Esophagus squamous epithelium (tissue), 5 donors: ENCODE measurements at regions not wholly inside any gene's neighbourhood (a gene's known extent, or its start where the extent isn't known, plus 50 kb on each side); places are given as distances from the start of the nearest gene placed in this dataset.
A peak's percentile ranks its signal among the peaks of the same experiment; 100 is the strongest.

Source experiments
- DNase-seq: peaks from one replicate; lab custom pipeline; 2025; lab: John Stamatoyannopoulos, UW
- H3K27ac ChIP-seq, 4 donors: fragments of 200-600 bp; sonication (generic); one replicate each; pipeline ENCODE4 v1.5.1; 2016 to 2019; ENCODE audit warnings: mild to moderate bottlenecking in 1 of 4
- H3K27me3 ChIP-seq, 4 donors: fragments of 200-600 bp; sonication (generic); 1 replicate in 3 of 4; 2 replicates in 1 of 4; pipeline versions ENCODE4 v1.5.1 to v1.6.0; 2017 to 2021; ENCODE audit warnings: antibody characterized with exemption in 1 of 4
- H3K36me3 ChIP-seq, 3 donors: fragments of 200-600 bp; sonication (generic); one replicate each; pipeline ENCODE4 v1.5.1; 2016 to 2019
- H3K4me1 ChIP-seq, 3 donors: fragments of 200-600 bp; sonication (generic); one replicate each; pipeline ENCODE4 v1.5.1; 2017 to 2019
- H3K4me3 ChIP-seq, 4 donors: fragments of 200-600 bp; sonication (generic); 1 replicate in 3 of 4; 2 replicates in 1 of 4; pipeline ENCODE4 v1.5.1; 2016 to 2019; ENCODE audit warnings: mild to moderate bottlenecking in 2 of 4, moderate library complexity in 1 of 4
- H3K9me3 ChIP-seq, 3 donors: fragments of 200-600 bp; sonication (generic); one replicate each; pipeline ENCODE4 v1.5.1; 2016 to 2019
- CTCF ChIP-seq, 6 experiments: fragments of 450-650 bp in 4 of 6; fragments of 200-600 bp in 2 of 6; sonication (generic) in 2 of 6; IDR thresholded peaks; one replicate each; pipeline ENCODE4 v1.5.1; 2016 to 2019; ENCODE audit warnings: antibody characterized with exemption in 6 of 6, mild to moderate bottlenecking in 4 of 6, moderate library complexity in 4 of 6
- POLR2A ChIP-seq, 4 donors: fragments of 450-650 bp; IDR thresholded peaks; one replicate each; pipeline ENCODE4 v1.6.1; 2017; ENCODE audit warnings: antibody characterized with exemption in 4 of 4, mild to moderate bottlenecking in 4 of 4, moderate library complexity in 3 of 4
- WGBS, 2 donors: methylation state at CpG; one replicate each; pipeline ENCODE4 v1.1.5; 2018; 5-methylcytosine and 5-hydroxymethylcytosine counted together
- intact Hi-C: fragments of 100-400 bp; cut with DNase I; formaldehyde crosslinking; loops from one replicate; pipeline ENCODE4 v1.15.0; 2022
- donor health status: DM: yes; HTN: yes; CAD: no.

- no peaks in the 10 kb centered on the region for H3K27me3 ChIP-seq
- 92% methylated on average over 4 of the region's 5 CpGs; no CpG with 5 or more reads in 1 of the 2 donors for WGBS, 2 donors
- no peaks in the 10 kb centered on the region for H3K36me3 ChIP-seq
- H3K27ac ChIP-seq = no peak overlapping the region
- TF ChIP-seq CTCF (IDR thresholded peaks at IDR 0.05) = no peak
- no peak for TF ChIP-seq POLR2A (IDR thresholded peaks at IDR 0.05)
- H3K4me1 ChIP-seq = peaks cover 0 to 40% (median 8%) of the 10 kb centered on the region in 3 donors
- H3K4me3 ChIP-seq = no peak overlapping the region
- no peak for DNase-seq
- H3K9me3 ChIP-seq = no peaks in the 10 kb centered on the region
- intact Hi-C loops = no loop called here
Measured at GRCh38 chr5:56492812-56493211, 259.7 kb upstream of the ANKRD55 start.

- TF ChIP-seq POLR2A (IDR thresholded peaks at IDR 0.05) (peak in 1 of 4 donors; percentile 23), CTCF (IDR thresholded peaks at IDR 0.05) (no peak)
- Histone ChIP-seq H3K27me3 (no peaks in the 10 kb centered on the region), H3K27ac (peak overlapping the region; percentile 72 to 85 (median 81)), H3K9me3 (no peaks in the 10 kb centered on the region), H3K36me3 (no peaks in the 10 kb centered on the region), H3K4me3 (no peak overlapping the region), H3K4me1 (peaks cover 0 to 40% (median 8%) of the 10 kb centered on the region in 3 donors)
- 33 to 45% methylated on average over 9 of the region's 9 CpGs for WGBS, 2 donors
- no peak for DNase-seq
- intact Hi-C loops = no loop called here
Measured at GRCh38 chr5:56490971-56491468, 257.9 kb upstream of the ANKRD55 start.

- DNase-seq = no peak
- H3K27ac ChIP-seq = no peak overlapping the region
- intact Hi-C loops = no loop called here
- no peaks in the 10 kb centered on the region for H3K36me3 ChIP-seq
- peaks cover 0 to 42% (median 8%) of the 10 kb centered on the region in 3 donors for H3K4me1 ChIP-seq
- no peak for TF ChIP-seq POLR2A (IDR thresholded peaks at IDR 0.05)
- no peak for TF ChIP-seq CTCF (IDR thresholded peaks at IDR 0.05)
- no peak overlapping the region for H3K4me3 ChIP-seq
- H3K27me3 ChIP-seq = no peaks in the 10 kb centered on the region
- 58 to 81% methylated on average over 4 of the region's 4 CpGs for WGBS, 2 donors
- no peaks in the 10 kb centered on the region for H3K9me3 ChIP-seq
Measured at GRCh38 chr5:56489272-56489671, 256.1 kb upstream of the ANKRD55 start.

- no peak for DNase-seq
- Histone ChIP-seq H3K9me3 (no peaks in the 10 kb centered on the region), H3K27ac (no peak overlapping the region), H3K4me1 (peaks cover 0 to 31% (median 8%) of the 10 kb centered on the region in 3 donors), H3K36me3 (no peaks in the 10 kb centered on the region), H3K27me3 (no peaks in the 10 kb centered on the region), H3K4me3 (no peak overlapping the region)
- TF ChIP-seq CTCF (IDR thresholded peaks at IDR 0.05) = no peak
- no peak for TF ChIP-seq POLR2A (IDR thresholded peaks at IDR 0.05)
- intact Hi-C loops = no loop called here
- WGBS, 2 donors = 66 to 91% methylated on average over 7 to 13 of the region's 25 CpGs
Measured at GRCh38 chr5:56487528-56488115, 254.5 kb upstream of the ANKRD55 start.

GRCh38 chr5:56482363-56482762, 249.2 kb upstream of the ANKRD55 start:
- peaks cover 6 to 52% (median 12%) of the 10 kb centered on the region in 3 donors for H3K4me1 ChIP-seq
- no peak for DNase-seq
- H3K36me3 ChIP-seq = no peaks in the 10 kb centered on the region
- intact Hi-C loops = no loop called here
- peak overlapping the region in 3 of 4 donors; percentile 93 to 94 (median 94) for H3K27ac ChIP-seq
- 80 to 100% methylated on average over 3 of the region's 3 CpGs for WGBS, 2 donors
- TF ChIP-seq CTCF (IDR thresholded peaks at IDR 0.05) = no peak
- no peak for TF ChIP-seq POLR2A (IDR thresholded peaks at IDR 0.05)
- no peak overlapping the region for H3K4me3 ChIP-seq
- H3K9me3 ChIP-seq = no peaks in the 10 kb centered on the region
- H3K27me3 ChIP-seq = no peaks in the 10 kb centered on the region
